HuH-7 (cell line): ENCODE measurements at regions not wholly inside any gene's neighbourhood (a gene's known extent, or its start where the extent isn't known, plus 50 kb on each side); places are given as distances from the start of the nearest gene placed in this dataset.
"Not testable (repeated sequence)": the region's sequence is repeated elsewhere in the genome, so short reads cannot be mapped to it uniquely, and the experiment has no call there.

ENCODE experiments used
- DNase-seq: peaks from one replicate; pipeline ENCODE4 v3.0.0; 2011; ENCODE audit warnings: low spot score

DNA sequence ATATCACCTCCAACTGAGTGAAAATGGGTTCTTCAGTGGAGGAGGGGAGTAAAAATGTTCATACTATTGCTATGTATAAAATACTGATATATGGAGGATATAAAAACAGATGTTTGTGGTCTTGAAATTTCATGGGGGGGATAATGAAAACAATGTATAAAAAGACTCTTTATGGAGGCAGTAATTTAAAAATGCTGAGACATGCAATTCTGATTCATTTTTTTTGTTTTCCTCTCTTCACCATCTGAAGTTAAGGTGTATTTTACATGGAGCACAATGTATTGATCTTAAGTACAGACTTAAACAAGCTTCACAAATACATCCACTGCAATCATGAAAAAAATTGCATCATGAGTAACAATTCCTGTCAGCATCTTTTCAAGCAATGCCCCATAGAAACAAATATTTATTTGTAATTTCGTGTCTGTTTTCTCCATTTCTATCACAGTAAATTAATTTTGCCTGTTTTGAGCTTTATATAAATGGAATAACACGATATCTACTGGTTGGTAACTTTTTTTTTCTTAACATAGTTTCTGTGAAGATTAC, 393.2 kb upstream of the ZNF804A start:
- DNase-seq = no peak

- DNase-seq = no peak
Observed at GRCh38 chr2:184206045-184206444, 392.3 kb upstream of the ZNF804A start.

DNA sequence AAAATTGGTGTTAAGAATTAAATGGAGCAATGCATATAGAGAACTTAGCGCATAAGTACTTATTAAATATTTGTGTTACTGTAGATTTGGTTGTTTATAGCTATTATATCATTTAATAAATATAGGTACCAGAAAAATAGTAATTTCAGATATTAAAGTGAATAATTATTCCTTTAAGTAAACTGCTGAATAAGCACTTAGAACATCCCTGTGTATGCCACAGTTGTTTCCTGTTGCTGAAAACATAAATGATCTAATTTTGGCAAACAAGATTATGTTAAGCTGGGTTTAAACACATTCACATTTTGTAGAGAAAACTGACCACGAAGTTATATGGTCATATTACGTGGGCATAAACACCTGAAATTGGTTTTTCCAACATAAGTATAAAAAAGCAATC, 388.0 kb upstream of the ZNF804A start:
- no peak for DNase-seq

DNA sequence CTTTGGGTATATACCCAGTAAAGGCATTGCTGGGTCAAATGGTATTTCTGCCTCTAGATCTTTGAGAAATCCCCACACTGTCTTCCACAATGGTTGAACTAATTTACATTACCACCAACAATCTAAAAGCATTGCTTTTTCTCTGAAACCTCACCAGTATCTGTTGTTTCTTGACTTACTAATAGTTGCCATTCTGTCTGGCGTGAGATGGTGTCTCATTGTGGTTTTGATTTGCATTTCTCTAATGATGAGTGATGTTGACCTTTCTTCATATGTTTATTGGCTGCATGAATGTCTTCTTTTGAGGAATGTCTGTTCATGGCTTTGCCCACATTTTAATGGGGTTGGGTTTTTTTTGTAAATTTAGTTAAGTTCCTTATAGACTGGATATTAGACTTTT, 382.6 kb upstream of the ZNF804A start:
- DNase-seq = no peak

DNA sequence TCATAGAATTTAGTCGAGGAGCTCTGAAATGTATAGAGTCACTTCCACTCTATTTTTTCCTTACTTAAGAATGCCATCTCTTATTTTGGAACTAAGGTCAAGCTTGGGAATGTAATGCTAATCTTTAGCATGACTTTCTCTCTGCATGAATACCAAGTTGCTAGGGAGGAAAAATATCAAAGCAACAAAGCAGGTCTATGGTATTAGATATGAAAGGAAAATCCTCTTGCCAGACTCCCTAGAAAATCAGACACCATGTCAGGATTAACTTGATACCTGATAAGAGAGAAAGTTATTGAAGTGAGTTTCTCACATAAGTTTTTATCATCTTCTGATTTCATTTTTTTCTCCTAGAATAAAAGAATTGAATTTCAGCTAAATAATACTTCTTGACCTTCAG, 341.7 kb upstream of the ZNF804A start:
- DNase-seq = no peak

- DNase-seq = no peak
Observed at GRCh38 chr2:184261331-184261730, 337.0 kb upstream of the ZNF804A start.

GRCh38 chr2:184261818-184262217, 336.5 kb upstream of the ZNF804A start:
- DNase-seq = no peak

DNA sequence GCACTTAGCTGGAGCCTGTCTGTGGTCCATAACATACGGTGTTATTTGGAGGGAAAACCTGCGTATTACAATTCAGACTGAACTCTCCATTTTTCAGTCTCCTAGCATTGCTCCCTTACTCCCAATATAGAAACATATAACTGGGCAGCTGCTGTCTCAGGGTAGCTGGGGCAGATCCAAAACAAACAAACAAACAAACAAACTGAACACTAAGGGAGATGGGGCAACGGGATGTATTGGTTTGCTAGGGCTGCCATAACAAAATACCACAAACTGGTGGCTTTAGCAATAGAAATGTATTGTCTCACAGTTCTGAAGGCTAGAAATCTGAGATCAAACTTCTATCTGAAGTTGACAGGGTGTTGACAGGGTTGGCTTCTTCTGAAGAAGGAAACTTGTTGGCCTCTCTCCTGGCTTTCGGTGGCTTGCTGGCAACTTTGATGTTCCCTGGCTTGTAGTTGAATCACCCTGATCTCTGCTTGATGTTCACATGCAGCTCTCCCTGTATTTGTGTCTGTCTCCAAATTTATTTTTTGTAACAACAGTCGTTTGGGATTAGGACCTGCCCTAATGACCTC, 329.3 kb upstream of the ZNF804A start:
- DNase-seq = no peak

DNA sequence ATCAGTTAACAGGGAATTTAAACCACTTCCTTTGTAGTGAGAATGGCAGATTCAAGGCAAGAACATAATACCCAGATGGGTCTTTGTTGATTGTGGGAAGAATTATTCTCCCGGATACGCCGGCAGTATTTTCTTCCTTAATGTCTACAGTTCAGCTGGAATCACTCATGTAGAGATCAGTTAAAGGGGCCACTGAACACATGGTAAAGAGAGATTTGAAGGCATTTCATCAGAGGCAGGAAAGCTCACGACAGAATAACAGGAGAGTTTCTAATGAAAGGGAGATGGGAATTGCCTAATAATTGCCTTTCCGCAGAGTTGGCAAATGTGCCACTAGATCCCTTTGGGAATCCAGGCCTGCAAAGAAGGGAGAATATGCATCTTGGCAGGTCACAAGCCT, 327.7 kb upstream of the ZNF804A start:
- DNase-seq = no peak

GRCh38 chr2:184272056-184272455, 326.3 kb upstream of the ZNF804A start:
- DNase-seq = no peak

DNA sequence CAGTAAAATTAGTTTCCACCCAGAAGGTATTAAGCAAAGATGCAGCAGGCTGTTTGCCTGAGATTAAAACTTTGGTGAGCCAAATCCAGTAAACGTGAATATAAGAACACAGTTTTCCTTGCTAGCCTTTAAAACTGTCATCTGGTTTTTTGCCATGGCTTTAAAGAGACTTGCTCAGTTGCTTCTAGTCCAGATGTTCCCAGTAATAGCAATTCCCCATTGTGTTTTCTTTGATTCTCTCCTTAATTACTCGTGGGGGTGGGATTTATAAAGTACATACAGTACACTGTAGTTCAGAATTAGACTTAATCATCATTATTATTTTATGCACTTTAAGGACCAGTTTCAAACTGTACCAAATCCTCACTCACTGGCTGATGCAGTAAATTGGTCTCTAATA, 303.5 kb upstream of the ZNF804A start:
- DNase-seq = no peak

GRCh38 chr2:184297085-184297484, 301.2 kb upstream of the ZNF804A start:
- no peak for DNase-seq

DNA sequence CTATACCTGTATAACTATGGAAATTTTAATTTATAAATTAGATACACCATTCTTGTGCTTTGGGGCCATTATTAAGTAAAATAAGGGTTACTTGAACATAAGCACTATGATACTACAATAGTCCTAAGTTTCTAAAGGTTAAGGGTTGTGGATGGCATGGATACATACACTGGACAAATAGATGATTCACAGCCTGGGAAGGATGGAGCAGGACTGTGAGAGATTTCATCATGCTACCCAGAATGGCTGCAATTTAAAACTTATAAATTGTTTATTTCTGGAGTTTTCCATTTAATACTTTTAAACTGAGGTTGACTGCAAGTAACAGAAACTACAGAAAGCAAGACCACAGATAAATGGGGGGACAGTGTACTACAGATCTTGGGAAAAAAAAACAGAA, 295.8 kb upstream of the ZNF804A start:
- DNase-seq = no peak

- DNase-seq = no peak
Observed at GRCh38 chr2:184304006-184304405, 294.3 kb upstream of the ZNF804A start.

DNA sequence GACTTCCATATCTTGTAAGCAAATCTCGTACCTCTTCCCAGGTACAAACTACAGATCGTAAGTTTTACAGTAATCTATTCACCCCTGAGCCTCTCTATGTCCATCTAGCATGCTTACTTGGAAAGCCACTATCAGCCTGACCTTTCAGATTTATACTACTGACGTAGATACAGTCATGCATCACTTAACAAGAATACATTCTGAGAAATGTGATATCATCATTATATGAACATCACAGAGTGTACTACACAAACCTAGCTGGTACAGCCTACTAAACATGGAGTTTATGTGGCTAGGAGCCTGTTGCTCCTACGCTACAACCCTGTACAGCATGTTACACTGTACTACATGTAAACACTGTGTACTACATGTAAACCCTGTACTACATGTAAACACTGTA, 293.2 kb upstream of the ZNF804A start:
- DNase-seq = no peak

DNA sequence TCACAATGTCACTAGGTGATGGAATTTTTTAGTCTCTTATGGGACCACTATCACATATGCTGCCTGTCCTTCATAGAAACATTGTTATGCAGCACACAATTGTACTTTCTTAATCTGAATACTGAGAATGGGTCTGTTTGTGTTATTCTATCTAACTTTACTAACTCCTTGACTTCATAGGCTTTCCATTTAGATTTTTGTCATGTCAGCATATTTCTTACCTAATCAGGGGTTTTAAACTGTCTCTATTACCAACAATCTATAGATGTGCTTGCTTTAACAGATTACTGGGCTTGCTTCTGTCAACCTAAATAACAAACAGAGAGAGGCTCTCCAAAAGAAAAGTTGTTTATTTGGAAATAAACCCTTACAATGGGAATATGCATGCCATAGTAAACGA, 289.6 kb upstream of the ZNF804A start:
- DNase-seq = no peak

DNA sequence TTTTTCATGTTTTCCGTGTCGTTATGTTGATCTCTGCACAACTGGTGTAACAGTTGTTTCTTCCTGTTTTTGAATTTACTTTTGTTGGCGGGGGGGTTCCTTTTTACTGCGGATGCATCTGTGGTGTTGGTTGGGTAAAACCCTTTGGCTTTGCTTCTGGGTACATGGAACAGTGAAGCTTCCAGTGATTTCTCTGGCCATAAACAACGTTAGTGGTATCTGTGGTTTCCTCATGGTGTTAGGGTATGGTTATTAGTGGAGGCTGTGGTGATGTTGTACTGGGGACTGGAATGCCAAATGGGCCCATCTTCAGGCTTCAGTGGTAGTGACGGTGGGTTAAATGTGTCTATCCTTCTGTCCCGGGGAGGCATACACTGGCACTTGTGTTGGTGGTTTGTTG, 285.4 kb upstream of the ZNF804A start:
- no peak for DNase-seq

DNA sequence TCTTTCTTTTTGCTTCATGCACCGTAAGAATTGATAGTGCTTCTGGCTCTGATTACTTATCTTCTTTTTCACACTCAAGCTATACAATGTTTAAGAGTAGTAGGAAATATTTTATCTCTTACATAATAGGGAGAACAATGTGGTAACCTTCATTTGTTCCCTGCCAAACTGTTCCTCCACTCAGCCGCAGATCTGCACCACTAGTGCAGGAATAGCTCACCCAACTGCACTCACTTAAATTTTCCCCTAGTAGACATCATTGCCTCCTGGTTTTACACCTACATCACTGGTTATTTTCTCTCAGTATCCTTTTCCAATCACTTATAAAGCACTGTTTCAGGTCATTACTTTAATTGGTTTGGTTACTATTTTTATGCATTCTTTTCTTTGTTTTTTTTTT, 283.5 kb upstream of the ZNF804A start:
- no peak for DNase-seq

- DNase-seq = no peak
Observed at GRCh38 chr2:184316921-184317320, 281.4 kb upstream of the ZNF804A start.

DNA sequence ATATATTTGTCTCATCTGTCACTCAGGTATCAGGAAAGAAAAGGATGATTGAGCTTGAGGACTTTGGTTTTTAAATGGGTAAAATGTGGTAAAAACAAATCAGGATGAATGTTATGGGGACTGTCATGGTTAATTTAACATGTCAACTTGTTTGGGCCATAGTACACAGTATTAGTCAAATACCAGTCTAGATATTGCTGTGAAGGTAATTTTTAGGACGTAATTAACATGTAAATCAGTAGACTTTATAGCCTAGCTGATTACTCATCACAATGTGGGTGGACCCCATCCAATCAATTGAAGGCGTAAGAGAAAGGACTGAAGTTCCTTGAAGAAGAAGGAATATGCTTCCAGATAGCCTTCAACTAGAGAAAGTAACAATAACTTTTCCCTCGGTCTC, 275.7 kb upstream of the ZNF804A start:
- DNase-seq = no peak

- no peak for DNase-seq
Observed at GRCh38 chr2:184326066-184326465, 272.3 kb upstream of the ZNF804A start.

- not testable (repeated sequence) for DNase-seq
Observed at GRCh38 chr2:184327805-184328204, 270.5 kb upstream of the ZNF804A start.

DNA sequence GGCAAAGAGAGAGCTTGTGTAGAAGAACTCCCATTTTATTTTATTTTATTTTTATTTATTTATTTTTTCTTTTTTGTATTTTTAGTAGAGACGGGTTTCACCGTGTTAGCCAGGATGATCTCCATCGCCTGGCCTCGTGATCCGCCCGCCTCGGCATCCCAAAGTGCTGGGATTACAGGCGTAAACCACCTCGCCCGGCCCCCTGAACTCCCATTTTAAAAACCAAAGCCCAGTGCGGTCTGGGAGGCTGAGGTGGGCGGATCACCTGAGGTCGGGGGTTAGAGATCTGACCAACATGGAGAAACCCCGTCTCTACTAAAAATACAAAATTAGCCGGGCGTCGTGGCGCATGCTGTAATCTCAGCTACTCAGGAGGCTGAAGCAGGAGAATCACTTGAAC, 267.8 kb upstream of the ZNF804A start:
- not testable (repeated sequence) for DNase-seq

DNA sequence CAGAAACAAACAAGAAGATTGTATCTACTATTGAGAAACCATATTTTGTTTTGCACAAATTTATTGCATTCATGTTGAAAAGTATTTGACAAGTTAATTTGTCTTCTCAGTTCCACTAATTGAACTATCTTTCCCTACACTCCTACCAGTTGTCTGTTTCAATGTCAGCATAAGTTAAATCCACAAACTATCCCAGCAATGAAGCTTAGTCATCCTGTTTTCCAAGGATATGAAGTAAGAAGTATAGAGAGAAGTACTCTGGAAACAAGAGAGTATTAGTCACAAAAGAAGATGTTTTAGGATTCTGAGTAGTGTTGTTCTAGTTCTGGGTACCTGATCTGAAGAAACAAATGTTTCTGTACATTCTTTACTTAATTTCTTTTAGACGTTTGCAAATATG, 261.6 kb upstream of the ZNF804A start:
- no peak for DNase-seq

DNA sequence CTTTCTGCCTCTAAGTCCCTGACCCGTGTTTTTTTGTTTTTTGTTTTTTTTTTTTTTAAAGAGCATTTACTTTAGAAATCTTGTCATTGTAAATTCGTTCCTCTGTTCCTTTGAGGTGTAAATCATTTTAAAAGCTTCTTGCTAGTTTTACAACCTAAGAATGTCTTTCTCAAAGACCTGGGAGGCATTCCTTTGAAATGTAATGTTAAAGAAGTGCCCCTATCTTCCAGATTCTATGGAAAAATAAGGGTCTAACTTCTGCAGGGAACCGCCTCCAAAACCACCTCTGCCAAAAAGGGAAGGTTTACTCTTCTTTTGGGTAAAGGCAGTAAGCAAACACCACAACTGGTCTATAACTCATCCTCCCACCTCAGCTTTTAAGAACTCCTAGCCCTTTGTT, 259.6 kb upstream of the ZNF804A start:
- DNase-seq = no peak
